GM21367 (cell line): ENCODE measurements at regions not wholly inside any gene's neighbourhood (a gene's known extent, or its start where the extent isn't known, plus 50 kb on each side); places are given as distances from the start of the nearest gene placed in this dataset.

Source experiments
- ATAC-seq: cut with Tn5 transposase; IDR thresholded peaks from one replicate; pipeline ENCODE4 v1.9.1; 2021; ENCODE audit not compliant: unreplicated experiment

DNA sequence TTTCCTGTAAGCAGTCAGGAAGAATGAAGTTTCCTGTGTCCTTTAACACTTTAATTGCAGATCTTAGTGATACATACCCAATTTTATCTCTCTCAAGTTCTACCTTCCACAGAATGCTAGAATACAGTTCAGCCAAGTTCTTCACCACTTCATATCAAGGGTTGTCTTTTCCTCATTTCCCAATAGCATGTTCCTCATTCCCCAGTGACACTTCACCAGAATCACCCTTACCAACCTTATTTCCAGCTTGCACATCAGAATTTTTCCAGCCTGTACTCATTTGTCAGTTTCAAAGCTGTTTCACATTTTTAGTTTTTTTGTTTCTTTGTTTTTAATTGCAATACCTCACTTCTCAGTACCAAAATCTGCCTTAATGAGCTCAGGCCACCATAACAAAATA, 126.1 kb downstream of the ESM1 start:
- no peak for ATAC-seq

DNA sequence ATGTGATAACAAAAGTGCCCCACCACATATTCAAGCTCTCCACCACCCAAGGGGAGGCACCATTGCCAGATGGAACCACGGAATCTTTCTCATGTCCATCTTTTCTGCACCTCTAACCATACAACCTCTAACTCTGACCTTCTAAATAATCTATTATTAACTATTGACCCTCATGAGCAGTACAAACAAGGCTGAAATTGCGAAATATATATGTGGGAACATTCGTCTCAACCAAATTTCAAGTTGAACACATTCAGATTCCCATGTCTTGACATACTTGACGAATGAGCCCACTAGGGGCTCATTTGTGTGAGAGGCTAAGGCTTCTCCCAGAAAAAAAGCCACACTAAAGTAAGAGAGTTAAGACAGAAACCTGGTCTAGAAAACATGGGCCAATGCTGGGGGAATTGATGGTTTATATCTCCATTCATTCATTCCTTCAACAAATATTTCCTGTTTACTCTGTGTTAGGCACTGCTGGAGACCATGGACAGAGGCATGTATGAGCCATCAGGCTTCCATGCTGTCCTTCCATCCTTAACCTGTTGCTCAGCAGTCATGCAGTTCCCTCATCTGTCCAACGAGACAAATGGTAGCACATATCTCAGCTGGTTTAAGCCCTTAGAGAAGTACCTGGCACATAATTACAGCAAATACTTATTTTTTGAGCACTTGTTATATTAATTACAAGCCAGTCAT, 130.4 kb downstream of the ESM1 start:
- no peak for ATAC-seq

DNA sequence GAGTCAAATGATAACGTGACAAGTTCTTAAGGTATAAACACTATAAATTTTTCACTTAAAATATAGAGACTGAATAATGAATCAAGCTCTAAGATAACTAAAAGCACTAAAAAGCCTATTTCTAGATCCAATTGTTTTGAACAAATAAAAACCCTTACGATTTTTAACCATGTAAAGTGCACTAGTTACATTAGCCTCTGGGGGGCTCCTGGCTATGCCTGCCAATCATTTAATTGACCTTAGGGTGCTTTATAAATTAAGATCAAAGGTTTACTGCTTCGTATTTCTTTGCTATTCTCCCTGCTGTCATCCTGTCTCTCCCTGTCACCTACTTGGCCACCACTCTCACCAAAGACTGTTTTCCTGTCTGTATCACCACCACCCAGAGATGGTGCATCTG, 133.4 kb downstream of the ESM1 start:
- ATAC-seq = no peak

DNA sequence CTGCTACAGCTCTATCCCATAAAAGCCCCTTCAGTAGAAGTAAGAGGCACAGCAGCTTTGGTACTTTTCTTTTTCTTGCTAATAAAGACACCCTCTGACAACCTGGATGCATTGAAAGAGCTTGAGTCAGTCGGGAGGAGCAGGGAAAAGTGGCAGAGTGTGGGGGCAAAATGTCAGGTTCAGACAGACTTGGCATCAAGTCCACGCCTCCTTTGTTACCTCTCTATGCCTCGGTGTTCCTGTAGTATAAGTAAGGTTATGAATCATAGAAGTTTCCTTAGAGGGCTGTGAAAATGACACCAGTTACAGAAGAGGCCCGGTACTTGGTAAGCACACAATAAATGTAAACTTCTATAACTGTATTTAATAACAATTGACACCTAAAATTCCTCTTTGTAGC, 133.9 kb downstream of the ESM1 start:
- ATAC-seq = no peak

DNA sequence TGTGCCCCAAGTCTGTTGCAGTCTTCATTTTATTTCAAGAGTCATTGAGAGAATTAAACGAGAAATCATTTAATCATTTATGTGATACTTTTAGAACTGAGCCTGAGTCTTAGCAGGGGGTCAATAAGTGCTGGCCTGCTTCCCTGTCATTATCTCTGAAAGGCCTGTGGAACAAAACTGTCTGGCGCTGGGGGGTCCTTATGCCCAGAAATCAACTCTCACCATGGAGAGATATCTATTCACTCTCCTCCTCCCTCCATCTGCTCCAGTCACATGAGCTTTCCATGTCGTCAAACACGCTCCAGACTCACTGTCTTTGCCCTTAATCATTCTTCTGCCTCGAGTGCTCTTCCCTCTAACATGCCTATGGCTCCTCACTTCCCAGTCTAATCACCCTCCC, 136.8 kb downstream of the ESM1 start:
- no peak for ATAC-seq

DNA sequence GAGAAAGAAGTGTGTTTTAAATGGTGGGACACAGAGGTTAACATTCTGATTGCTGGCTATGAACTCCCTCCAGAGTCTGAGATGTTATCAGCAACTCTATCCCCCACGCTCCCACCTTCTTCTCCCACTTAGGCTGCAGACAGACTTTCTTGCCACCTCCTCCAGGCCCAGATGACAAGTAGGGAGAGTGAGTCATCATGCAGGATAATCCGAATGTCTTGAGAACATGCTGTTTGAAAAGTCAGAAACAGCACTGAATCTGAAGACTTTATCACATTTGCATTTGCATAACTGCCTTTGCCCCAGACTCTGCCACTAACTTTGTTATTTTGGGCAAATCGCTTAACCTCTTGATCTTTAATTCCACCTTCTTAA, 139.8 kb downstream of the ESM1 start:
- ATAC-seq = no peak

DNA sequence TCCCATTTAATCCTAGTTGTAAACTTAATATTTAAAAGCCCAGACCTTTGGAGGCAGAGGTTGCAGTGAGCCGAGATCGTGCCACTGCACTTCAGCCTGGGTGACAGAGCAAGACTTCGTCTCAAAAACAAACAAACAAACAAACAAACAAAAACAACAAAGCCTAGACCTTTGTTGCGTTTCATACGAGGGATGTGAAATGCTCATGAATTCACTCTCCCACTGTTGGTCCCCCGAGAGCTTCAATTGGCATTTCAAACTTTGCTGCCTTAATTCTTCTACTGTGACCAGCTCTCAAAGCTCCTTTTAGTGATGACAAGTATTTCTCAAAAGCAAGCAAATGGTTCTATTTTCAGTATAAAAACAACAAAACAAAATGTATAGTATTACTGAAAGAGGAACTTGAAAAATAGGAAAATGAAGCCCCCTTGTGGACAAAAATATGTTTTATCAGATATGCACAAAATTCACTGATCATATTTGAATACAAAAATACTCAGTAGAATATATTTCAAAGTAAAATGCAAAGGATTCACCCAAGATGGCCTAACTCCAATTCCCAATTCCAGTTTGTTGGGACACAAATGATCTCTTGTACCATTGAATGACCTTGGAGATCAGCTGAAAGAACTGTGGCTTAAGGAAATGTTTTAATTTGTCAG, 140.4 kb downstream of the ESM1 start:
- no peak for ATAC-seq

DNA sequence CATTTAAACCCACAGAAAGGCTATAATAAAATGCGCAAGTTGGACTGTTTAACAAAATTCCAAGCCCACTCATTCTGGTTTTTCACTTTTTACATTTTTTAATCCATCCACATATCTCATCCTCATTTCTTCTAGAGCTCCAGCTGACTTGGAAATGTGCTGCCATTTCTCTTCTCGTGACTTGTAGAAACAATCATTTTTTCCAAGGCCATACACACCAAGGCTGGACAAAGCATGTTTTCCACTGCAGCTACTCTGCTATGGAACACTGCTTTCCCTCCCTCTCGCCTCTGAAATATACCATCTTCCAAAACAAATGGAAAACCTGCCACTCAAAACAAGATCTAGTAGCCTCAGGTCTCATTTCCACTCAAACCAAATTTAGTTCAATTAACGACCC, 141.1 kb downstream of the ESM1 start:
- ATAC-seq = no peak

DNA sequence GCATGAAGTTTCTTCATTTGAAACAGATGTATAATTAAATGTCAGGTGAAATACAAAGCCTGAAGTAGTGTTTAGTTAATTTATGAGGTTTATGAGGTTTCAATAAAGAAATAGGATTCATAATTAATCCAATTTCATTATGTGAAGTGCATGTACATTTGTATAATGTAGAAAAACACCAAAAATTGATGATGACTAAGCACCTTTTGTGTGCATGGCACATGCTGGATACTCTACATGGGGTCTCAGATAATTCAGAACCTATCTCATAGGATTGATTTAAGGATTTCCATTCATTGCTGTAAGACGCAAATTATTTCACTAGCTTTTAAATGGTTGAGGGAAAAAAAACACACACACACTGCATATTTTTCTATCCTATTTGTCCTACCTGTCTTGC, 143.9 kb downstream of the ESM1 start:
- no peak for ATAC-seq

DNA sequence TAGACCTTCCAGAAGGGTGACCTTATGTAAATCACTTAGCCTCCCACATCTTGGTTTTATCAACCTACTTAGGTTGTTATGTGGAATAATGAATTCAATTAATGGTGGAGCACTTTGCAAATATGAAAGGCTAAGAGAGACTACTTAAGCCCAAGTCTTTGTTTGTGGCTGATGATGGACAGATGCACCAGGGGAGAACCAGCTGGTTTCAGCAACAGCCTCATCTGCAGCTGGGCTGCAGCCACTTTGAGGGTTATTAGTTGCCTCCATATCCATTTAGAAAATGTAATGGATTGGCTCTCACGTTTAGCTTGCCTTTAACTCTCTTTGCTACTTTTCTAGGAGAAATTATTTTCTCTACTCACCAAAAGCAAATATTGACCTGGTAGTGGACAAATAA, 146.6 kb downstream of the ESM1 start:
- no peak for ATAC-seq

DNA sequence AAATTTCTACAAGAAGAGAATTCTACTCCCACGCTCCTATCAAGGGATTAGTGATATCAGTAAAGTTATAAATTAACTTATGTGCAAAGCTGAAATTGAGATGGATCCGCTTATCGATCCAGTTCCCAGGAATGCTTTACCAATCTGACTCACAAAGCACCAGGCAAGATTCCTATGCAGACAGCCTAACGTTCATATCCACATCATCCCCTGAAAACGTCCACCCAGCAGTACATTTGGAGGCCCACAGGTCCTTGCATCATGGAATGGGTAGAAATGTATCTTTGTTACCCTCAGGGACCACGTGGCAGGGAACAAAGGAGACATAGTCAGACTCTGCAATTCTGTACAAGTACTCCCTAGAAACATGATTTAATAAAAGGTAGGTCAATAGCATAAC, 147.4 kb downstream of the ESM1 start:
- no peak for ATAC-seq

DNA sequence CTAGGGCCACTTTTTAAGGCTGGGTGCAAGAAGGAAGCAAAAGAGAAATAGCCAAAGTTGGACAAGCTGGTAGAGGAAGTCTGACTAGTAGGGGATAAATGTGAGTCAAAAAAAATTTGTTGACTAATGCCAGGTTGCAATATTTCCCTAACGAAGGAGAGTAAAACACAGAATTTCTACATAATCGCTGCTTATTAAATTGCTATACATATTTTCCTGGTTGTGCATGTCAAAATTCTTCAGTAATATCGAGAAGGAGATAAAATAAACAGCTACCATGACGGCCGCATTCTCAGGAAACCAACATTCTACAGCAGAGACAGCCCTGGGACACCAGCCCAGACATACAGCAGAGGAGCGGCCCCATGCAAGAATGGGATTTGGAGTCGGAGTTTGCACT, 148.3 kb downstream of the ESM1 start:
- no peak for ATAC-seq

DNA sequence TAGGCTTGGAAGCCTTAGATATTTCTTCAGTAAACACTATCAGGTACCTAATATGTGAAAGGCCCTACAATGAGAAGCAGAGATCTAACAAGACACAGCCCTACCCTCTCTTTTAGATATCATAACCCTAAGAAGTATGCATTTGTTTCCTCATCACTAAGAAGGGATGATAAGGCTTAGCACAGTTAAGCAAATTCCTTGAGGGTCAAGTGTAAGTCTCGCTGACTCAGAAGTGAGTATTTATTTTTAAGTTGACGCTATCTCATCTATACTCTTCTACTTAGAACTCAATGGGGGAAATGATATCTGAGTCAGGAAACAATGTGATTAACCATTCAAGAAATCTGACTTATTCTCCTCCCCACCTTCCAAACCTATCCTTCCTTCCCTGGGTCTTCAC, 149.7 kb downstream of the ESM1 start:
- ATAC-seq = no peak

DNA sequence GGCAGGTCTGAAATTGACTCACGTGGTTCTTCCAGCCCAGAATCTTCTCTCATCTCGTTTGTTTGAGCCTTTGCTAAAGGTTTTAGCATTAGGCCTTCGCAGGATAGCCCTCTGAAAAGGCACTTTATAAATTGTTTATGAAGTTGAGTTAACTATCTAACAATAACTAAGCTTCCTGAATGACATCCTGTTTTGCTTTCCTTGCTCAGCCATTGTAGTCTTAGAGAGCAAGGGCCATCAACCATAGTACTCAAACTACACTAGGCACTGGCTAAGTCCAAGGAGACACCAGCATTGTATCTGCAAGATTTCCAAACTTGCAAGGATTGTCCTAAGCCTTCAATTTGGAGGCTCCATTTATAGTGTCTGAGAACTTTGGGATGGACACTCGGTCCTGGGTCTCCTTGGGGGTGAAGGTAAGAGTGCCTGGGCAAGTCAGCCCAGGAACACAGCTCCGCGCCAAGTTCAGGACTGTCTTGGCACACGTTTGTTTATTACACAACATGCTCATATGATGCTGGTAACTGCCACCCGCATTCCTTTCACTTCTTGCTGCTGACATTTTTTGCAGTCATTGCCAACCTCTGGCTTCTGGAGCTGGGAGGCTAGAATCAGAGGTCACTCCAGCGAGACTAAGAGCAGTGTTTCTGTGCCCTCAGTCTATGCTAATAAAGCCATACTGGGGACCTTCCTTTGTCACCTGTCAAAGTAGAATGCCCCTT, 151.1 kb downstream of the ESM1 start:
- no peak for ATAC-seq

DNA sequence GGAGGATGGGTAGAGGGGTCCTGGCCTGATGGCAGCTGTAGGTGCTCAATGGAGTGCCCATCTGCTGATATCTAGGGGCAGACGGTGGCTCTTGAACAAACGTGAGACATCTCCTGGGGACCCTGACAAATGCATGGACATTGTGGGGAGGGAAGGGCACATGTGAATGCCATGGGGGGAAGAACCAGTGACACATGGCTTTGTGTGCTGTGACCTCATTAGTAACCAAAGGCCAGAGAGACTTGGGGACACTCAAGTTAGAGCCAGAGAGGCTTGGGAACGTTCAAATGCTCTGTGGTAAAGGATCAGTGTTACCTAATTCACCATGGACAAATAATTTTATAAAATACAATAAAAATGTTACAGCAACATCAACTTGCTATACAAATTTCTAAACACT, 151.8 kb downstream of the ESM1 start:
- no peak for ATAC-seq

DNA sequence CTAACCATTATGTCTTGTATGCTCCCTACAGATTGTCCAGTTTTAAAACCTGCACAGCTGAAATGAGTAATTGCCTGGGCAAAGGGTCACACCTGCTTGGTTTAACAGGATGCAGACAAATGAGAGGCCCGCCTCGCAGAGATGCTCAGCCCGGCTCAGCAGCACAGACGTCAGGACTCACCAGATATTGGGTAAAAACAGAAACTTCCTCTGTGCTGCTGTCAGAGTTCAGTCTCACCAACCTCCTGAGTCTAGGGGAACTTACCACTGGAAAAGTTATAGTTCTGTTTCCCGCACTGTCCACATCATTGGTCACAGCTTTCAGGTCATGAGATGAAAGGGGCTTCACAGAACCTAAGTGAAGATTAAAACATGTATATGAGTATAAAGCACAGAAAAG, 152.5 kb downstream of the ESM1 start:
- no peak for ATAC-seq

DNA sequence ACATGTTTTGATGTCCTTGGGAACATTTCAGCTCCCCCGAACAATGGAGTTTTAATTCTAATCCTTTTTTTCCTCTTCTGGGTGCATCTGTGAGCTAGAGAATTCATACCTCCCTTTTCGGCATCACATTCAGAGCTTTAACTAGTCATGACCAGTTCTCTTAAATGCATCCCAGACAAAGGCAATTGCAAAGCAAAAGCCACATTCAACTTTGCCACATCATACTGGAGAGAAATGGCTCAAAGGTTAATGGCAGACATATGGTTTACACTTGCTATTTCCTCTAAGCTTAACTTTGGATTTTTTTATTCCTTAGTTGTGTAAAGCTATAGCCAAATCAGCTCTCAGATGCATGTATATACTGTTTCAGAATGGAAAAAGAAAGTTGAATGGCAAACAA, 153.3 kb downstream of the ESM1 start:
- no peak for ATAC-seq

DNA sequence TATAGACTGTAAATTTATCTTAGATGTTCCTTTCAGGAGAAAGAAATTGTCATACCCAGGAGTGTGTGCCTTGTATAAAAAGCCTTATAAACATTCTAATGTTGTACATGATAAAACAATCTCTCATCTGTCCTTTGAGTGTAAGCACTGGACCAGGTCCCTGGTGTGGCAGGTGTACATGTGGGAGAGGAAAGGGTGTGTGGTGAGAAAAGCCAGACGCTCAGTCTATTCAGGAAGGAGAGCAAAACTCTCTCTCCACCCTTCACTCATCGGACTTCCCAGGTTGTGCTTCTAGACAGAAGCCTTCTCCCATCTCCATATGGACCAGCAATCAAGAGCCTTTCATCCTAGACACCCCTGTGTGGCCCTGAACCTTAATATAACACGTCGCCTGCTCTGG, 154.2 kb downstream of the ESM1 start:
- no peak for ATAC-seq

DNA sequence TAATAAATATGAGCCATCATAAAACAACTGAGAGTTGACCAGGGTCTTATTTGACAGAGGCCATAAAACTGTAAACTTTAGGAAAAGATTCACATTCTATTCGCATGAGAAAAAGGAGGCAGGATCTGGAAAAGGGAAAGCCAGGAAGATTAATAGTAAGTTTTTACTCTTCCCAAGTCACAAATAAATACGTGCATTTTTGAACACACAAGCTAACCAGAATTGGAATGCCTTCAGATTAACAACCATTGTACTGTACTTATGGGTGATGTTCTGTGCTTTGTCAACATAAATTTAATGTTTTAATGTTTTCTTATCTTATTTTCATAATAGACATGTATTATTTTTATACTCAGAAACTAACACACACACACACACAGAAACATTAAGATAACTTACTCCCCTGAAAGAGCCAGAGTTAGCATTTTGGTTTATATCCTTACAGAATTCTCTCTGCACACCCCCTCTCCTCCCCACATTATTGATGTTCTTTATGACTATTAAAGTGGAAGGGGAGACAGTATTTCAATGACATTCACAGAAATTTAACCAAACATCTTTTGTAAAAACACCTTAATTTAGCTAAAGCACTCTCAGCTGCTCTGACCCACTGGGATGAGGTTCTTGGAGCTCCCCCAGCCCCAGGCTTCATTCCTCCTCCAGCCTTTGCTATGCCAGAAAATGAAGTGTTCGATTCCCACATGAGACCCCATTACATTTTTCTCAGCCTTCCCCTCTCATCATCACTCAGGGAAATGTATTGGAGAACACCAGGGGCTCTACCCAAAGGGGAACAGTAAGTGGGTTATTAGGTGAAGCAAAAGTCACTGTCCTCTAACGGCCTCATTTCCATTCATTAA, 155.5 kb downstream of the ESM1 start:
- ATAC-seq = no peak

DNA sequence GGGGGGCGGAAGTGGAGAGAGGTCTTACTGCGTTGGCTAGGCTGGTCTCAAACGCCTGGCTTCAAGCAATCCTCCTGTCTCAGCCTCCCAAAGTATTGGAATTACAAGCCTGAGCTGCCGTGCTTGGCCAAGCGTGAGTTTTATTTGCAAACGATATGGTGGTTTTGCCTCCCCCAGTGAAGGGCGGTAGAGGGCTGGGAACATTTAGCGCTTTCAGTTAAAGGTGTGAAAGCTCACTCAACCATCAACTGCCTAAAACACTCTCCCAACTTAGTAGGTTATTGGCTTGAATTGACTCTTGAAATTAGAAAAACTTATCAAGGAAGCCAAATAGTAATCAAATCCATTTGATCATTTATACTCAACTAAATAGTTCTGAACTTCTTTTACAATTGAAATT, 156.3 kb downstream of the ESM1 start:
- ATAC-seq = no peak

DNA sequence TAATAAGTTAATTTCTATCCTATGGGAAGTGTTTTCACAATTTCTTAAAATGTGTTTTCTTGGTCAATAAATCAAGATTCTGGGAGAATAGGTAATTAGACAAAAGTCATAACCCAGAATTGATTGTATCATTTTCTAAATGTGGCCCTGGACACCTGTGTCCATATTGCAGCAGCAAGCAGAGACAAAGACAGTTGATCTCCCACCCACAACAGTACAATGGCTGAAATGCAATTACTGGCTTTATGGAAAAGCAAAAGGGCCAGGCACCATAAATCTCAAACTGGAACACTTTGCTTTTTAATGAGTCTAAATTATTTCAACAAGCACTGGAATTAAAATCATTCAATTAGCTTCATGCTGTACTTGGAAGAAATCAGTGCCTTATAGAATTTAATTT, 157.2 kb downstream of the ESM1 start:
- no peak for ATAC-seq

DNA sequence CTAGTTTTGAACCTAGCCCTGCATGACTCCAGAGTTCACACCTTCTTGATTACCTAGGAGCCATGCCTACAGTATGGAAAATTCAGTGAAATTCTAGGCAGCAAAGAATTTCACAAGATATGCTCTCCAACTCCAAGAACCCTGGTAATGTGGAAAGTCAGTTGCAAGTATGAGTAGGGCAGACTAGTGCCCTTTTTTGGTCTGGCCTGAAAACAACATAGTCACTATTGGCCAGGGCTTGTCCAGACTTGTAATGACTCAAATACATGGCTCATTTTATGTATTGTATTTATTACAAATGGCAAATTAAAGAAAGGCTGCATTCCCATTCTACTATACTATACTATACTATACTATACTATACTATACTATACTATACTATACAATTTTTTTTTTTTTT, 160.4 kb downstream of the ESM1 start:
- no peak for ATAC-seq
